ENCODE measurements at regions not wholly inside any gene's neighbourhood (a gene's known extent, or its start where the extent isn't known, plus 50 kb on each side); places are given as distances from the start of the nearest gene placed in this dataset.
"Not testable (repeated sequence)": the region's sequence is repeated elsewhere in the genome, so short reads cannot be mapped to it uniquely, and the experiment has no call there.

- Mint-ChIP-seq H3K4me3 (no peak overlapping the region), H3K27me3 (no peaks in the 10 kb centered on the region), H3K4me1 (no peaks in the 10 kb centered on the region), H3K9me3 (no peaks in the 10 kb centered on the region), H3K27ac (no peak overlapping the region), H3K36me3 (ENCODE audit: low read depth) (no peaks in the 10 kb centered on the region)
- no peak for DNase-seq
- no peak for ATAC-seq
Observed at GRCh38 chrX:7698248-7698647, 144.7 kb upstream of the VCX start.

GRCh38 chrX:7690842-7691241 lies 152.1 kb upstream of the VCX start:
- no peaks in the 10 kb centered on the region for H3K4me1 Mint-ChIP-seq
- H3K27ac Mint-ChIP-seq = no peak overlapping the region
- H3K9me3 Mint-ChIP-seq = no peaks in the 10 kb centered on the region
- no peaks in the 10 kb centered on the region for H3K36me3 Mint-ChIP-seq (ENCODE audit: low read depth)
- ATAC-seq (no peak), DNase-seq (no peak)
- H3K4me3 Mint-ChIP-seq = no peak overlapping the region
- H3K27me3 Mint-ChIP-seq = no peaks in the 10 kb centered on the region

- Mint-ChIP-seq H3K4me3 (no peak overlapping the region), H3K36me3 (ENCODE audit: low read depth) (no peaks in the 10 kb centered on the region), H3K27me3 (no peaks in the 10 kb centered on the region), H3K27ac (no peak overlapping the region), H3K4me1 (no peaks in the 10 kb centered on the region), H3K9me3 (no peaks in the 10 kb centered on the region)
- ATAC-seq (no peak), DNase-seq (no peak)
Observed at GRCh38 chrX:7689791-7690412, 153.1 kb upstream of the VCX start.

- Mint-ChIP-seq H3K9me3 (peaks cover 4% of the 10 kb centered on the region), H3K36me3 (ENCODE audit: low read depth) (no peaks in the 10 kb centered on the region), H3K27me3 (no peaks in the 10 kb centered on the region), H3K4me3 (no peak overlapping the region), H3K27ac (no peak overlapping the region), H3K4me1 (no peaks in the 10 kb centered on the region)
- DNase-seq (no peak), ATAC-seq (no peak)
Observed at GRCh38 chrX:7680181-7680580, 162.8 kb upstream of the VCX start.

GRCh38 chrX:7654316-7654715 lies 188.7 kb upstream of the VCX start:
- peaks cover 3% of the 10 kb centered on the region for H3K9me3 Mint-ChIP-seq
- DNase-seq (no peak), ATAC-seq (no peak)
- H3K4me1 Mint-ChIP-seq = no peaks in the 10 kb centered on the region
- no peak overlapping the region for H3K27ac Mint-ChIP-seq
- no peaks in the 10 kb centered on the region for H3K27me3 Mint-ChIP-seq
- no peak overlapping the region for H3K4me3 Mint-ChIP-seq
- H3K36me3 Mint-ChIP-seq (ENCODE audit: low read depth) = no peaks in the 10 kb centered on the region

- no peaks in the 10 kb centered on the region for H3K27me3 Mint-ChIP-seq
Observed at GRCh38 chrX:7647831-7648230, 195.1 kb upstream of the VCX start.

GRCh38 chrX:7641141-7641540 lies 201.8 kb upstream of the VCX start:
- H3K4me3 Mint-ChIP-seq = no peak overlapping the region

More at GRCh38 chrX:7647831-7648230, 195.1 kb upstream of the VCX start:
- Mint-ChIP-seq H3K4me1 (no peaks in the 10 kb centered on the region), H3K36me3 (ENCODE audit: low read depth) (no peaks in the 10 kb centered on the region), H3K9me3 (peaks cover 3% of the 10 kb centered on the region), H3K4me3 (no peak overlapping the region), H3K27ac (no peak overlapping the region)
- DNase-seq (no peak), ATAC-seq (no peak)

GRCh38 chrX:7640392-7640791 lies 202.6 kb upstream of the VCX start:
- Mint-ChIP-seq H3K27ac (no peak overlapping the region), H3K36me3 (ENCODE audit: low read depth) (no peaks in the 10 kb centered on the region), H3K4me3 (no peak overlapping the region), H3K9me3 (no peaks in the 10 kb centered on the region), H3K27me3 (no peaks in the 10 kb centered on the region), H3K4me1 (no peaks in the 10 kb centered on the region)
- DNase-seq = no peak
- ATAC-seq = no peak

More at GRCh38 chrX:7641141-7641540, 201.8 kb upstream of the VCX start:
- Mint-ChIP-seq H3K27me3 (no peaks in the 10 kb centered on the region), H3K9me3 (no peaks in the 10 kb centered on the region), H3K4me1 (no peaks in the 10 kb centered on the region), H3K36me3 (ENCODE audit: low read depth) (no peaks in the 10 kb centered on the region), H3K27ac (no peak overlapping the region)
- no peak for ATAC-seq
- no peak for DNase-seq

GRCh38 chrX:7638078-7638710 lies 204.8 kb upstream of the VCX start:
- no peak for DNase-seq

GRCh38 chrX:7637066-7637465 lies 205.9 kb upstream of the VCX start:
- Mint-ChIP-seq H3K9me3 (no peaks in the 10 kb centered on the region), H3K27me3 (no peaks in the 10 kb centered on the region), H3K36me3 (ENCODE audit: low read depth) (no peaks in the 10 kb centered on the region), H3K4me1 (no peaks in the 10 kb centered on the region), H3K4me3 (no peak overlapping the region), H3K27ac (no peak overlapping the region)
- DNase-seq (no peak), ATAC-seq (no peak)

More at GRCh38 chrX:7638078-7638710, 204.8 kb upstream of the VCX start:
- H3K36me3 Mint-ChIP-seq (ENCODE audit: low read depth) = no peaks in the 10 kb centered on the region
- no peak overlapping the region for H3K4me3 Mint-ChIP-seq
- ATAC-seq = no peak
- H3K4me1 Mint-ChIP-seq = no peaks in the 10 kb centered on the region
- no peaks in the 10 kb centered on the region for H3K27me3 Mint-ChIP-seq
- no peaks in the 10 kb centered on the region for H3K9me3 Mint-ChIP-seq
- H3K27ac Mint-ChIP-seq = no peak overlapping the region

- Mint-ChIP-seq H3K27me3 (no peaks in the 10 kb centered on the region), H3K27ac (no peak overlapping the region), H3K36me3 (ENCODE audit: low read depth) (no peaks in the 10 kb centered on the region), H3K9me3 (no peaks in the 10 kb centered on the region), H3K4me3 (no peak overlapping the region), H3K4me1 (no peaks in the 10 kb centered on the region)
- no peak for ATAC-seq
- no peak for DNase-seq
Observed at GRCh38 chrX:7635604-7636003, 207.4 kb upstream of the VCX start.

GRCh38 chrX:7620560-7620959 lies 222.4 kb upstream of the VCX start:
- ATAC-seq (no peak), DNase-seq (no peak)
- H3K27ac Mint-ChIP-seq = no peak overlapping the region
- H3K9me3 Mint-ChIP-seq = no peaks in the 10 kb centered on the region
- H3K4me1 Mint-ChIP-seq = no peaks in the 10 kb centered on the region
- H3K27me3 Mint-ChIP-seq = no peaks in the 10 kb centered on the region
- no peak overlapping the region for H3K4me3 Mint-ChIP-seq
- H3K36me3 Mint-ChIP-seq (ENCODE audit: low read depth) = no peaks in the 10 kb centered on the region

- Mint-ChIP-seq H3K4me1 (no peaks in the 10 kb centered on the region), H3K27me3 (no peaks in the 10 kb centered on the region), H3K27ac (no peak overlapping the region), H3K9me3 (no peaks in the 10 kb centered on the region), H3K36me3 (ENCODE audit: low read depth) (no peaks in the 10 kb centered on the region), H3K4me3 (no peak overlapping the region)
- ATAC-seq (no peak), DNase-seq (no peak)
Observed at GRCh38 chrX:7617994-7618393, 225.0 kb upstream of the VCX start.

GRCh38 chrX:7614616-7615015 lies 228.4 kb upstream of the VCX start:
- no peak overlapping the region for H3K4me3 Mint-ChIP-seq
- no peaks in the 10 kb centered on the region for H3K36me3 Mint-ChIP-seq (ENCODE audit: low read depth)
- no peak for DNase-seq
- no peaks in the 10 kb centered on the region for H3K4me1 Mint-ChIP-seq
- H3K27me3 Mint-ChIP-seq = no peaks in the 10 kb centered on the region
- H3K27ac Mint-ChIP-seq = no peak overlapping the region
- no peaks in the 10 kb centered on the region for H3K9me3 Mint-ChIP-seq
- no peak for ATAC-seq

GRCh38 chrX:7608625-7609024 lies 234.3 kb upstream of the VCX start:
- DNase-seq; H3K36me3 Mint-ChIP-seq (ENCODE audit: low read depth); ATAC-seq; H3K9me3 Mint-ChIP-seq; H3K4me3 Mint-ChIP-seq; H3K27me3 Mint-ChIP-seq; H3K4me1 Mint-ChIP-seq; H3K27ac Mint-ChIP-seq: not testable (repeated sequence)

Data from activated naive CD8-positive, alpha-beta T cell treated with anti-CD3 and anti-CD28 coated beads, Interleukin-2, amount 50 U/mL, for 24 hours (primary cell).